Panc1 (cell line): ENCODE measurements at regions not wholly inside any gene's neighbourhood (a gene's known extent, or its start where the extent isn't known, plus 50 kb on each side); places are given as distances from the start of the nearest gene placed in this dataset.

Source experiments
- ATAC-seq: fragments of 200-7000 bp; cut with Tn5 transposase; 2 replicates; pipeline ENCODE4 v1.9.1; 2020; ENCODE audit warnings: mild to moderate bottlenecking, moderate library complexity
- BruUV-seq: library from RNA; stranded (reverse); fragments of 400-500 nt; replicated peaks from 2 replicates; lab custom pipeline; 2021; lab: Mats Ljungman, UMichigan
- CTCF ChIA-PET: fragments of 300-600 bp; sonication (Branson Sonifier 250); formaldehyde crosslinking; loops from one replicate; lab custom pipeline; 2022; ENCODE audit warnings: antibody characterized with exemption; lab: Charles Lee
- POLR2A ChIA-PET: fragments of 300-600 bp; sonication (Branson Sonifier 250); formaldehyde crosslinking; loops from one replicate; lab custom pipeline; 2022; ENCODE audit warnings: antibody characterized with exemption; lab: Charles Lee
- DNase-seq: peaks from one replicate; pipeline ENCODE4 v3.0.0-alpha.2; 2010; ENCODE audit warnings: low read depth, low spot score
- H3K27ac ChIP-seq: 2 replicates; pipeline ENCODE4 v1.5.1; 2011; ENCODE audit warnings: mild to moderate bottlenecking, low read length, inconsistent platforms
- H3K27me3 ChIP-seq: fragments of 200-500 bp; sonication (Bioruptor generic); 2 replicates; pipeline ENCODE4 v1.6.0; 2014; ENCODE audit warnings: low read length, inconsistent platforms; ENCODE audit not compliant: control insufficient read depth, insufficient read depth
- H3K36me3 ChIP-seq: fragments of 200-500 bp; sonication (Bioruptor generic); 2 replicates; pipeline ENCODE4 v1.5.1; 2014; ENCODE audit warnings: inconsistent platforms, mild to moderate bottlenecking, low read length, moderate library complexity; ENCODE audit not compliant: control insufficient read depth, insufficient read depth
- H3K4me1 ChIP-seq: 2 replicates; pipeline ENCODE4 v1.5.1; 2011; ENCODE audit warnings: inconsistent platforms, mild to moderate bottlenecking, low read length, moderate library complexity; ENCODE audit not compliant: control insufficient read depth, insufficient read depth
- H3K4me3 ChIP-seq, 2 experiments: 2 replicates each; pipeline ENCODE4 v1.5.1; 2011 to 2012; ENCODE audit warnings: low read depth in 2 of 2, low read length in 2 of 2, mild to moderate bottlenecking in 2 of 2, inconsistent platforms in 1 of 2, moderate library complexity in 1 of 2
- H3K9me3 ChIP-seq: fragments of 200-500 bp; sonication (Bioruptor generic); 2 replicates; pipeline ENCODE4 v1.5.1; 2014; ENCODE audit warnings: low read depth, mild to moderate bottlenecking, inconsistent platforms, low read length, moderate library complexity; ENCODE audit not compliant: control insufficient read depth, insufficient read depth
- POLR2AphosphoS5 ChIP-seq: IDR thresholded peaks from 2 replicates; pipeline ENCODE4 v1.6.1; 2012; ENCODE audit warnings: mild to moderate bottlenecking, low read depth, low read length, moderate library complexity
- SIN3A ChIP-seq: IDR thresholded peaks from 2 replicates; pipeline ENCODE4 v1.6.1; 2012; ENCODE audit warnings: low read depth, mild to moderate bottlenecking, low read length, moderate library complexity, borderline replicate concordance; ENCODE audit not compliant: insufficient read depth
- TCF7L2 ChIP-seq: IDR thresholded peaks from 2 replicates; pipeline ENCODE4 v1.6.1; 2011; ENCODE audit warnings: mild to moderate bottlenecking, low read depth, low read length, inconsistent platforms
- in situ Hi-C: cut with HindIII; loops from 2 replicates; pipeline ENCODE4 v1.10.0; 2016; ENCODE audit warnings: low sequenced_read_pairs, low pct_unique_long_range_greater_than_20kb
- intact Hi-C: fragments of 100-400 bp; cut with micrococcal nuclease; formaldehyde crosslinking; loops from one replicate; pipeline ENCODE4 v1.10.0; 2022; ENCODE audit not compliant: unreplicated experiment
- TF ChIP-seq, protein P1 (sequence below), 2 experiments: IDR thresholded peaks; 2 replicates each; pipeline ENCODE4 v1.6.1; 2011 to 2012; ENCODE audit warnings: low read depth in 2 of 2, control low read depth in 1 of 2, low read length in 1 of 2, mild to moderate bottlenecking in 1 of 2, moderate library complexity in 1 of 2; ENCODE audit not compliant: insufficient read depth in 1 of 2
- TF ChIP-seq, protein P2 (sequence below): fragments of 450-650 bp; IDR thresholded peaks from 2 replicates; pipeline ENCODE4 v1.5.1; 2017; ENCODE audit warnings: mild to moderate bottlenecking

DNA sequence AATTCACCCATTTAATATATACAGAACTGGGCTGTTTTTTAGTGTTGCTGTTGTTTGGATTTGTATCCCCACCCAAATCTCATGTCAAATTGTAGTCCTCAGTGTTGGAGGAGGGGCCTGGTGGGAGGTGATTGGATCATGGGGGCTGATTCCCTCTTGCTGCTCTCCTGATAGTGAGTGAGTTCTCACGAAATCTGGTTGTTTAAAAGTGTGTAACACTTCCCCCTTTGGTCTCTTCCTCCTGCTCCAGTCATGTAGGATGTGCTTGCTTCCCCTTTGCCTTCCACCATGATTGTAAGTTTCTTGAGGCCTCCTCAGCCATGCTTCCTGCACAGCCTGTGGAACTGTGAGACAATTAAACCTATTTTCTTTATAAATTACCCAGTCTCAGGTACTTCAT lies 141.6 kb upstream of the AADAT start:
- Histone ChIP-seq H3K4me3 (no peak overlapping the region), H3K27me3 (no peaks in the 10 kb centered on the region), H3K27ac (no peak overlapping the region), H3K36me3 (no peaks in the 10 kb centered on the region), H3K4me1 (no peaks in the 10 kb centered on the region), H3K9me3 (no peaks in the 10 kb centered on the region)
- TF ChIP-seq POLR2AphosphoS5 (no peak), TCF7L2 (no peak), SIN3A (no peak)
- TF ChIP-seq, protein P1, sequence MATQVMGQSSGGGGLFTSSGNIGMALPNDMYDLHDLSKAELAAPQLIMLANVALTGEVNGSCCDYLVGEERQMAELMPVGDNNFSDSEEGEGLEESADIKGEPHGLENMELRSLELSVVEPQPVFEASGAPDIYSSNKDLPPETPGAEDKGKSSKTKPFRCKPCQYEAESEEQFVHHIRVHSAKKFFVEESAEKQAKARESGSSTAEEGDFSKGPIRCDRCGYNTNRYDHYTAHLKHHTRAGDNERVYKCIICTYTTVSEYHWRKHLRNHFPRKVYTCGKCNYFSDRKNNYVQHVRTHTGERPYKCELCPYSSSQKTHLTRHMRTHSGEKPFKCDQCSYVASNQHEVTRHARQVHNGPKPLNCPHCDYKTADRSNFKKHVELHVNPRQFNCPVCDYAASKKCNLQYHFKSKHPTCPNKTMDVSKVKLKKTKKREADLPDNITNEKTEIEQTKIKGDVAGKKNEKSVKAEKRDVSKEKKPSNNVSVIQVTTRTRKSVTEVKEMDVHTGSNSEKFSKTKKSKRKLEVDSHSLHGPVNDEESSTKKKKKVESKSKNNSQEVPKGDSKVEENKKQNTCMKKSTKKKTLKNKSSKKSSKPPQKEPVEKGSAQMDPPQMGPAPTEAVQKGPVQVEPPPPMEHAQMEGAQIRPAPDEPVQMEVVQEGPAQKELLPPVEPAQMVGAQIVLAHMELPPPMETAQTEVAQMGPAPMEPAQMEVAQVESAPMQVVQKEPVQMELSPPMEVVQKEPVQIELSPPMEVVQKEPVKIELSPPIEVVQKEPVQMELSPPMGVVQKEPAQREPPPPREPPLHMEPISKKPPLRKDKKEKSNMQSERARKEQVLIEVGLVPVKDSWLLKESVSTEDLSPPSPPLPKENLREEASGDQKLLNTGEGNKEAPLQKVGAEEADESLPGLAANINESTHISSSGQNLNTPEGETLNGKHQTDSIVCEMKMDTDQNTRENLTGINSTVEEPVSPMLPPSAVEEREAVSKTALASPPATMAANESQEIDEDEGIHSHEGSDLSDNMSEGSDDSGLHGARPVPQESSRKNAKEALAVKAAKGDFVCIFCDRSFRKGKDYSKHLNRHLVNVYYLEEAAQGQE (IDR thresholded peaks at IDR 0.05; ENCODE audit: insufficient read depth in 1 of 2, low read depth in 2 of 2, low read length in 1 of 2) = no peak
- TF ChIP-seq, protein P2, sequence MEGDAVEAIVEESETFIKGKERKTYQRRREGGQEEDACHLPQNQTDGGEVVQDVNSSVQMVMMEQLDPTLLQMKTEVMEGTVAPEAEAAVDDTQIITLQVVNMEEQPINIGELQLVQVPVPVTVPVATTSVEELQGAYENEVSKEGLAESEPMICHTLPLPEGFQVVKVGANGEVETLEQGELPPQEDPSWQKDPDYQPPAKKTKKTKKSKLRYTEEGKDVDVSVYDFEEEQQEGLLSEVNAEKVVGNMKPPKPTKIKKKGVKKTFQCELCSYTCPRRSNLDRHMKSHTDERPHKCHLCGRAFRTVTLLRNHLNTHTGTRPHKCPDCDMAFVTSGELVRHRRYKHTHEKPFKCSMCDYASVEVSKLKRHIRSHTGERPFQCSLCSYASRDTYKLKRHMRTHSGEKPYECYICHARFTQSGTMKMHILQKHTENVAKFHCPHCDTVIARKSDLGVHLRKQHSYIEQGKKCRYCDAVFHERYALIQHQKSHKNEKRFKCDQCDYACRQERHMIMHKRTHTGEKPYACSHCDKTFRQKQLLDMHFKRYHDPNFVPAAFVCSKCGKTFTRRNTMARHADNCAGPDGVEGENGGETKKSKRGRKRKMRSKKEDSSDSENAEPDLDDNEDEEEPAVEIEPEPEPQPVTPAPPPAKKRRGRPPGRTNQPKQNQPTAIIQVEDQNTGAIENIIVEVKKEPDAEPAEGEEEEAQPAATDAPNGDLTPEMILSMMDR = no peak
- in situ Hi-C loops (no loop called here), intact Hi-C loops (no loop called here)
- no TSS peak for BruUV-seq
- POLR2A ChIA-PET = no interaction called here
- ATAC-seq (no peak), DNase-seq (no peak)
- CTCF ChIA-PET = no interaction called here

DNA sequence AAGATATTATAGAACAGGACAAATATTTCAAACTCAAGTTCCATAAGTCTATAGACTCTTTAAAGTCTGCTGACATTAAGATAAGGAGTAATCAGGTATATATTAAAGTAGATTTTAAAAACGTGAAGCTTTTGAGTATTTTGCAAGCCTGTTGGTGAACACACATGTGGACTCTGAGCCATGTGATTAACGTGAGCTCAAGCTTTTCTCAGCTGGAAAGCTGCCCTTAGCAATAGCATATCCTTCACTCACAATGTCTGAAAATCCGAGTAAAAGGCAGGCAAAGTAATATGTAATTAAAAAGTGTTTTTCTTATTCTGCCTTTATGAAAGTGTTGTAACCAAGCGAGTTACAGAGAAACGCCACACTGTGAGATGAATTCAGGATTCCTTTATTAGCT lies 140.5 kb upstream of the AADAT start:
- no peaks in the 10 kb centered on the region for H3K27me3 ChIP-seq

DNA sequence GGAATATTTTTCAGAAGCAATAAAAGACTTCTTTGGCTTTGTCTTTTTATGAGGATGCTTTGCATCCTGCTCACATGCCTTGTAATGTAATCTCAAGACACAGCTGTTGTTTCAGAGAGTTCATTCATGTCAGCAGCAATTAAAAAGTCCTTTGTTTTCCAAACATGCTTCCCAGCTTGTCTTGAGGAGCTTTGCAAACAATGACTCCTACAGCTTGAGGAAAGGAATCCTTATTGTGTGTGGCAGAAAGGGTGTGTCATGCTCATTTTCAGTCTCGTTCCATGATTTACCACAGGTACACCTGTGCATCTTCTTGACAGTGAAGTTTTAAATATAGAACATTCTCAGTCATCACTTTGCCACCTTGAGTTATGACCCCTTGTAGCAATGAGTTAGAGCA lies 139.2 kb upstream of the AADAT start:
- no TSS peak for BruUV-seq
- ATAC-seq = no peak

More for the DNA sequence above, 140.5 kb upstream of the AADAT start:
- Histone ChIP-seq H3K9me3 (no peaks in the 10 kb centered on the region), H3K27ac (no peak overlapping the region), H3K4me3 (no peak overlapping the region), H3K4me1 (no peaks in the 10 kb centered on the region), H3K36me3 (no peaks in the 10 kb centered on the region)
- DNase-seq (no peak), ATAC-seq (no peak)
- no peak for TF ChIP-seq SIN3A
- no peak for TF ChIP-seq POLR2AphosphoS5
- in situ Hi-C loops = no loop called here
- intact Hi-C loops = no loop called here
- BruUV-seq = no TSS peak
- CTCF ChIA-PET = no interaction called here
- POLR2A ChIA-PET = no interaction called here

More for the DNA sequence above, 139.2 kb upstream of the AADAT start:
- Histone ChIP-seq H3K27ac (no peak overlapping the region), H3K36me3 (no peaks in the 10 kb centered on the region), H3K27me3 (no peaks in the 10 kb centered on the region), H3K9me3 (no peaks in the 10 kb centered on the region), H3K4me1 (no peaks in the 10 kb centered on the region), H3K4me3 (no peak overlapping the region)
- no peak for DNase-seq
- in situ Hi-C loops = no loop called here
- TF ChIP-seq TCF7L2 (no peak), SIN3A (no peak), POLR2AphosphoS5 (no peak)
- TF ChIP-seq, protein P2 = no peak
- TF ChIP-seq, protein P1 (IDR thresholded peaks at IDR 0.05; ENCODE audit: insufficient read depth in 1 of 2, low read depth in 2 of 2, low read length in 1 of 2) = no peak
- ChIA-PET POLR2A (no interaction called here), CTCF (no interaction called here)
- intact Hi-C loops = no loop called here
